ENCODE measurements at regions not wholly inside any gene's neighbourhood (a gene's known extent, or its start where the extent isn't known, plus 50 kb on each side); places are given as distances from the start of the nearest gene placed in this dataset.

- no peak for ATAC-seq
- TF ChIP-seq BACH2 (CRISPR knock-in tag; IDR thresholded peaks at IDR 0.05; ENCODE audit: borderline replicate concordance) (no peak), ESRRG (CRISPR knock-in tag; IDR thresholded peaks at IDR 0.05) (no peak), TOX (CRISPR knock-in tag; IDR thresholded peaks at IDR 0.05; ENCODE audit: borderline replicate concordance) (no peak)
- TF ChIP-seq, protein P1, sequence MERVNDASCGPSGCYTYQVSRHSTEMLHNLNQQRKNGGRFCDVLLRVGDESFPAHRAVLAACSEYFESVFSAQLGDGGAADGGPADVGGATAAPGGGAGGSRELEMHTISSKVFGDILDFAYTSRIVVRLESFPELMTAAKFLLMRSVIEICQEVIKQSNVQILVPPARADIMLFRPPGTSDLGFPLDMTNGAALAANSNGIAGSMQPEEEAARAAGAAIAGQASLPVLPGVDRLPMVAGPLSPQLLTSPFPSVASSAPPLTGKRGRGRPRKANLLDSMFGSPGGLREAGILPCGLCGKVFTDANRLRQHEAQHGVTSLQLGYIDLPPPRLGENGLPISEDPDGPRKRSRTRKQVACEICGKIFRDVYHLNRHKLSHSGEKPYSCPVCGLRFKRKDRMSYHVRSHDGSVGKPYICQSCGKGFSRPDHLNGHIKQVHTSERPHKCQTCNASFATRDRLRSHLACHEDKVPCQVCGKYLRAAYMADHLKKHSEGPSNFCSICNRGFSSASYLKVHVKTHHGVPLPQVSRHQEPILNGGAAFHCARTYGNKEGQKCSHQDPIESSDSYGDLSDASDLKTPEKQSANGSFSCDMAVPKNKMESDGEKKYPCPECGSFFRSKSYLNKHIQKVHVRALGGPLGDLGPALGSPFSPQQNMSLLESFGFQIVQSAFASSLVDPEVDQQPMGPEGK (CRISPR knock-in tag; IDR thresholded peaks at IDR 0.05; ENCODE audit: borderline replicate concordance): no peak
Measured at GRCh38 chr7:109190766-109191398, 621.2 kb downstream of the DNAJB9 start.

GRCh38 chr7:109206196-109206595 is 636.5 kb downstream of the DNAJB9 start:
- TF ChIP-seq ZNF565 (CRISPR knock-in tag; conservative IDR thresholded peaks at IDR 0.05; ENCODE audit: low read depth): no peak
- TF ChIP-seq, protein P2, sequence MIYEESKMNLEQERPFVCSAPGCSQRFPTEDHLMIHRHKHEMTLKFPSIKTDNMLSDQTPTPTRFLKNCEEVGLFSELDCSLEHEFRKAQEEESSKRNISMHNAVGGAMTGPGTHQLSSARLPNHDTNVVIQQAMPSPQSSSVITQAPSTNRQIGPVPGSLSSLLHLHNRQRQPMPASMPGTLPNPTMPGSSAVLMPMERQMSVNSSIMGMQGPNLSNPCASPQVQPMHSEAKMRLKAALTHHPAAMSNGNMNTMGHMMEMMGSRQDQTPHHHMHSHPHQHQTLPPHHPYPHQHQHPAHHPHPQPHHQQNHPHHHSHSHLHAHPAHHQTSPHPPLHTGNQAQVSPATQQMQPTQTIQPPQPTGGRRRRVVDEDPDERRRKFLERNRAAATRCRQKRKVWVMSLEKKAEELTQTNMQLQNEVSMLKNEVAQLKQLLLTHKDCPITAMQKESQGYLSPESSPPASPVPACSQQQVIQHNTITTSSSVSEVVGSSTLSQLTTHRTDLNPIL (CRISPR knock-in tag; IDR thresholded peaks at IDR 0.05; ENCODE audit: low read depth): no peak
- TF ChIP-seq TOX (CRISPR knock-in tag; IDR thresholded peaks at IDR 0.05; ENCODE audit: borderline replicate concordance): no peak
- TF ChIP-seq PPARA (CRISPR knock-in tag; IDR thresholded peaks at IDR 0.05; ENCODE audit: borderline replicate concordance): no peak
- TF ChIP-seq SNAI2 (CRISPR knock-in tag; IDR thresholded peaks at IDR 0.05): no peak
- TF ChIP-seq ARNTL (CRISPR knock-in tag; IDR thresholded peaks at IDR 0.05; ENCODE audit: borderline replicate concordance, low read depth): no peak
- TF ChIP-seq, protein P3, sequence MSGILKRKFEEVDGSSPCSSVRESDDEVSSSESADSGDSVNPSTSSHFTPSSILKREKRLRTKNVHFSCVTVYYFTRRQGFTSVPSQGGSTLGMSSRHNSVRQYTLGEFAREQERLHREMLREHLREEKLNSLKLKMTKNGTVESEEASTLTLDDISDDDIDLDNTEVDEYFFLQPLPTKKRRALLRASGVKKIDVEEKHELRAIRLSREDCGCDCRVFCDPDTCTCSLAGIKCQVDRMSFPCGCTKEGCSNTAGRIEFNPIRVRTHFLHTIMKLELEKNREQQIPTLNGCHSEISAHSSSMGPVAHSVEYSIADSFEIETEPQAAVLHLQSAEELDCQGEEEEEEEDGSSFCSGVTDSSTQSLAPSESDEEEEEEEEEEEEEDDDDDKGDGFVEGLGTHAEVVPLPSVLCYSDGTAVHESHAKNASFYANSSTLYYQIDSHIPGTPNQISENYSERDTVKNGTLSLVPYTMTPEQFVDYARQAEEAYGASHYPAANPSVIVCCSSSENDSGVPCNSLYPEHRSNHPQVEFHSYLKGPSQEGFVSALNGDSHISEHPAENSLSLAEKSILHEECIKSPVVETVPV (CRISPR knock-in tag; IDR thresholded peaks at IDR 0.05): no peak
- no peak for TF ChIP-seq TSHZ2 (CRISPR knock-in tag; IDR thresholded peaks at IDR 0.05)
- TF ChIP-seq ZFP30 (CRISPR knock-in tag; IDR thresholded peaks at IDR 0.05): no peak
- no peak for TF ChIP-seq ZFP3 (CRISPR knock-in tag; IDR thresholded peaks at IDR 0.05)
- no peak for TF ChIP-seq ZC3H10 (CRISPR knock-in tag; IDR thresholded peaks at IDR 0.05)
- no peak for TF ChIP-seq CSDC2 (CRISPR knock-in tag; IDR thresholded peaks at IDR 0.05)
- no peak for TF ChIP-seq BACH2 (CRISPR knock-in tag; IDR thresholded peaks at IDR 0.05; ENCODE audit: borderline replicate concordance)
- TF ChIP-seq, protein P1 (CRISPR knock-in tag; IDR thresholded peaks at IDR 0.05; ENCODE audit: borderline replicate concordance): no peak
- TF ChIP-seq OSR1 (CRISPR knock-in tag; IDR thresholded peaks at IDR 0.05): no peak
- TF ChIP-seq ZNF70 (CRISPR knock-in tag; IDR thresholded peaks at IDR 0.05): no peak
- no peak for ATAC-seq

DNA sequence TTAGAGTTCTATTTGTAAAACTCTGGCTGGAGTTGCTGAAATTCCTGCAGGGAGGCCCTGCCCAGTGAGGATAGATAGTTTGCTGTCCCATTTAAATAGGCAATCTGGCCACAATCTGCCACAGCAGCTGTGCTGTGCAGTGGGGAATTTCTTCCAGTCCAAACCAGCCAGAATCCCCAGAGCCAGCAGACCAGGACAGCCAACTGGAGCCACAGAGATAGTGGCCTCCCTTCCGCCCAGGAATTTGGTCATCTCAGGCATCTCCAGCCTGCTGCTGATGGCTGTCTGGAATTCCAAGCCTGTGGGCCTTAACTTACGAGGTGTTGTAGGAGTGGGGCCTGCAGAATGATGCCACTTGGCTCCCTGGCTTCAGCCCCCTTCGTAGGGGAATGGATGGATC is 643.4 kb downstream of the DNAJB9 start:
- TF ChIP-seq, protein P2 (CRISPR knock-in tag; IDR thresholded peaks at IDR 0.05; ENCODE audit: low read depth): no peak
- TF ChIP-seq PPARA (CRISPR knock-in tag; IDR thresholded peaks at IDR 0.05; ENCODE audit: borderline replicate concordance): no peak
- no peak for TF ChIP-seq ZNF8 (CRISPR knock-in tag; IDR thresholded peaks at IDR 0.05)
- no peak for TF ChIP-seq ISL1 (CRISPR knock-in tag; IDR thresholded peaks at IDR 0.05)
- TF ChIP-seq RARB (CRISPR knock-in tag; IDR thresholded peaks at IDR 0.05): no peak
- TF ChIP-seq, protein P3 (CRISPR knock-in tag; IDR thresholded peaks at IDR 0.05): no peak
- TF ChIP-seq ESRRG (CRISPR knock-in tag; IDR thresholded peaks at IDR 0.05): no peak
- TF ChIP-seq OSR1 (CRISPR knock-in tag; IDR thresholded peaks at IDR 0.05): no peak
- TF ChIP-seq CSDC2 (CRISPR knock-in tag; IDR thresholded peaks at IDR 0.05): no peak
- no peak for TF ChIP-seq BACH2 (CRISPR knock-in tag; IDR thresholded peaks at IDR 0.05; ENCODE audit: borderline replicate concordance)
- no peak for TF ChIP-seq SNAI2 (CRISPR knock-in tag; IDR thresholded peaks at IDR 0.05)
- no peak for ATAC-seq

Measured in SK-N-SH treated with all-trans-retinoic acid at 6 μM for 48 hours (cell line).